Panc1 (cell line): ENCODE measurements at regions not wholly inside any gene's neighbourhood (a gene's known extent, or its start where the extent isn't known, plus 50 kb on each side); places are given as distances from the start of the nearest gene placed in this dataset.

ENCODE experiments used
- ATAC-seq: fragments of 200-7000 bp; cut with Tn5 transposase; 2 replicates; pipeline ENCODE4 v1.9.1; 2020; ENCODE audit warnings: mild to moderate bottlenecking, moderate library complexity
- BruUV-seq: library from RNA; stranded (reverse); fragments of 400-500 nt; replicated peaks from 2 replicates; lab custom pipeline; 2021; lab: Mats Ljungman, UMichigan
- CTCF ChIA-PET: fragments of 300-600 bp; sonication (Branson Sonifier 250); formaldehyde crosslinking; loops from one replicate; lab custom pipeline; 2022; ENCODE audit warnings: antibody characterized with exemption; lab: Charles Lee
- POLR2A ChIA-PET: fragments of 300-600 bp; sonication (Branson Sonifier 250); formaldehyde crosslinking; loops from one replicate; lab custom pipeline; 2022; ENCODE audit warnings: antibody characterized with exemption; lab: Charles Lee
- DNase-seq: peaks from one replicate; pipeline ENCODE4 v3.0.0-alpha.2; 2010; ENCODE audit warnings: low read depth, low spot score
- H3K27ac ChIP-seq: 2 replicates; pipeline ENCODE4 v1.5.1; 2011; ENCODE audit warnings: mild to moderate bottlenecking, low read length, inconsistent platforms
- H3K27me3 ChIP-seq: fragments of 200-500 bp; sonication (Bioruptor generic); 2 replicates; pipeline ENCODE4 v1.6.0; 2014; ENCODE audit warnings: low read length, inconsistent platforms; ENCODE audit not compliant: control insufficient read depth, insufficient read depth
- H3K36me3 ChIP-seq: fragments of 200-500 bp; sonication (Bioruptor generic); 2 replicates; pipeline ENCODE4 v1.5.1; 2014; ENCODE audit warnings: inconsistent platforms, mild to moderate bottlenecking, low read length, moderate library complexity; ENCODE audit not compliant: control insufficient read depth, insufficient read depth
- H3K4me1 ChIP-seq: 2 replicates; pipeline ENCODE4 v1.5.1; 2011; ENCODE audit warnings: inconsistent platforms, mild to moderate bottlenecking, low read length, moderate library complexity; ENCODE audit not compliant: control insufficient read depth, insufficient read depth
- H3K4me3 ChIP-seq, 2 experiments: 2 replicates each; pipeline ENCODE4 v1.5.1; 2011 to 2012; ENCODE audit warnings: low read depth in 2 of 2, low read length in 2 of 2, mild to moderate bottlenecking in 2 of 2, inconsistent platforms in 1 of 2, moderate library complexity in 1 of 2
- H3K9me3 ChIP-seq: fragments of 200-500 bp; sonication (Bioruptor generic); 2 replicates; pipeline ENCODE4 v1.5.1; 2014; ENCODE audit warnings: low read depth, mild to moderate bottlenecking, inconsistent platforms, low read length, moderate library complexity; ENCODE audit not compliant: control insufficient read depth, insufficient read depth
- CTCF ChIP-seq: fragments of 450-650 bp; IDR thresholded peaks from 2 replicates; pipeline ENCODE4 v1.5.1; 2017; ENCODE audit warnings: mild to moderate bottlenecking
- POLR2AphosphoS5 ChIP-seq: IDR thresholded peaks from 2 replicates; pipeline ENCODE4 v1.6.1; 2012; ENCODE audit warnings: mild to moderate bottlenecking, low read depth, low read length, moderate library complexity
- REST ChIP-seq, 2 experiments: IDR thresholded peaks; 2 replicates each; pipeline ENCODE4 v1.6.1; 2011 to 2012; ENCODE audit warnings: low read depth in 2 of 2, control low read depth in 1 of 2, low read length in 1 of 2, mild to moderate bottlenecking in 1 of 2, moderate library complexity in 1 of 2; ENCODE audit not compliant: insufficient read depth in 1 of 2
- SIN3A ChIP-seq: IDR thresholded peaks from 2 replicates; pipeline ENCODE4 v1.6.1; 2012; ENCODE audit warnings: low read depth, mild to moderate bottlenecking, low read length, moderate library complexity, borderline replicate concordance; ENCODE audit not compliant: insufficient read depth
- TCF7L2 ChIP-seq: IDR thresholded peaks from 2 replicates; pipeline ENCODE4 v1.6.1; 2011; ENCODE audit warnings: mild to moderate bottlenecking, low read depth, low read length, inconsistent platforms
- in situ Hi-C: cut with HindIII; loops from 2 replicates; pipeline ENCODE4 v1.10.0; 2016; ENCODE audit warnings: low sequenced_read_pairs, low pct_unique_long_range_greater_than_20kb
- intact Hi-C: fragments of 100-400 bp; cut with micrococcal nuclease; formaldehyde crosslinking; loops from one replicate; pipeline ENCODE4 v1.10.0; 2022; ENCODE audit not compliant: unreplicated experiment

DNA sequence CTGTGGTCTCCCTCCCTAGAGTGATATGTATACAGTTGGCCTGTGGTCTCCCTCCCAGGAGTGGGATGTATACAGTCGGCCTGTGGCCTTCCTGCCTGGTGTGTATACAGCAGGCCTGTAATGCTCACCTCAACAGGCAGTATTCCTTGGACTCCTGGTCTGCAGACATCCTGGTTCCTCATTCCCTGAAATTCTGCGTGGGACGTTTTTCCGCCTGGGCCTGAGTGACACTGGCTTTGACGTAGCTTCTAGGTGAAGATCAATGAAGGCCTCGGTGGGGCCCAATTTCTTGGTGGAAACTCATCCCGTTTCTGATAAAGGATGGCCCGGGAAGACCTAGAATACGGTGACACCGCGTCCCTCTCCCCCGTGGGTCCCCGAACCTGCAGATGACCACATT is 98.7 kb upstream of the PPP2R3B start:
- Histone ChIP-seq H3K27me3 (no peaks in the 10 kb centered on the region), H3K27ac (no peak overlapping the region), H3K4me3 (no peak overlapping the region), H3K9me3 (no peaks in the 10 kb centered on the region), H3K36me3 (no peaks in the 10 kb centered on the region), H3K4me1 (no peaks in the 10 kb centered on the region)
- TF ChIP-seq REST (IDR thresholded peaks at IDR 0.05; ENCODE audit: insufficient read depth in 1 of 2, low read depth in 2 of 2, low read length in 1 of 2) (no peak), SIN3A (no peak), TCF7L2 (no peak), CTCF (no peak), POLR2AphosphoS5 (no peak)
- POLR2A ChIA-PET: no interaction called here
- intact Hi-C loops: no loop called here
- in situ Hi-C loops: no loop called here
- no TSS peak for BruUV-seq
- ATAC-seq (no peak), DNase-seq (no peak)
- CTCF ChIA-PET: no interaction called here

DNA sequence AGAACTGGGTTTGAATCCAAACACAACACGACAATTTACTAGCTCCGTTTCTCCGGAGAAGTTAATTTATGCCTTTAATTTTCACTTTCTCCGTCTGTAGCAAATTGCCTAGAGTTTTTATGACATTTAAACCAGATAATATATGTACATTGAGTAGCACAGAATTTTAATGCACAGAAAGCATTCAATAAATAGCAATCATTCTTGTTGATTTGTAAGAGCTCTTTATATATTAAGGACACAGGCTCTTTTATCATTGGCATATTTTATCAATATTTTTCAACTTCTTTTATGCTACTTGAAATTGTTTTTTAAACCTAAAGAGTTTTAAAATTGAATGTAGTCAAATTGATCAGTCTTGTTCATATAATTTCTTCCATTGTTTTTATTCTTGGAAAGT is 99.6 kb upstream of the PPP2R3B start:
- TF ChIP-seq REST (IDR thresholded peaks at IDR 0.05; ENCODE audit: insufficient read depth in 1 of 2, low read depth in 2 of 2, low read length in 1 of 2): no peak
- TF ChIP-seq TCF7L2: no peak
- TF ChIP-seq CTCF: no peak
- TF ChIP-seq POLR2AphosphoS5: no peak
- no peak for TF ChIP-seq SIN3A
- DNase-seq (no peak), ATAC-seq (no peak)
- no peaks in the 10 kb centered on the region for H3K4me1 ChIP-seq
- no peaks in the 10 kb centered on the region for H3K9me3 ChIP-seq
- BruUV-seq: no TSS peak
- ChIA-PET POLR2A (no interaction called here), CTCF (no interaction called here)
- H3K27ac ChIP-seq: no peak overlapping the region
- H3K4me3 ChIP-seq: no peak overlapping the region
- intact Hi-C loops (no loop called here), in situ Hi-C loops (no loop called here)
- H3K36me3 ChIP-seq: no peaks in the 10 kb centered on the region
- no peaks in the 10 kb centered on the region for H3K27me3 ChIP-seq
